ENCODE measurements at regions not wholly inside any gene's neighbourhood (a gene's known extent, or its start where the extent isn't known, plus 50 kb on each side); places are given as distances from the start of the nearest gene placed in this dataset.

- intact Hi-C loops (cut with DNase I; ENCODE audit: low total_unique reads): no loop called here
- no peak overlapping the region for H3K27ac ChIP-seq
Measured at GRCh38 chr13:47332149-47332548, 435.3 kb upstream of the HTR2A start.

GRCh38 chr13:47330031-47330430 is 433.2 kb upstream of the HTR2A start:
- H3K4me1 ChIP-seq: no peaks in the 10 kb centered on the region
- TF ChIP-seq CTCF (IDR thresholded peaks at IDR 0.05) (no peak), POLR2A (IDR thresholded peaks at IDR 0.05) (no peak)
- intact Hi-C loops (cut with DNase I; ENCODE audit: low total_unique reads): no loop called here
- no peak overlapping the region for H3K27ac ChIP-seq
- no peak overlapping the region for H3K4me3 ChIP-seq
- DNase-seq: no peak
- no peaks in the 10 kb centered on the region for H3K27me3 ChIP-seq
- H3K36me3 ChIP-seq: no peaks in the 10 kb centered on the region
- no peaks in the 10 kb centered on the region for H3K9me3 ChIP-seq

More at GRCh38 chr13:47332149-47332548, 435.3 kb upstream of the HTR2A start:
- Histone ChIP-seq H3K9me3 (no peaks in the 10 kb centered on the region), H3K4me3 (no peak overlapping the region), H3K27me3 (no peaks in the 10 kb centered on the region), H3K4me1 (no peaks in the 10 kb centered on the region), H3K36me3 (no peaks in the 10 kb centered on the region)
- TF ChIP-seq CTCF (IDR thresholded peaks at IDR 0.05) (no peak), POLR2A (IDR thresholded peaks at IDR 0.05) (no peak)
- no peak for DNase-seq

- no peak for DNase-seq
- no peak overlapping the region for H3K4me3 ChIP-seq
- H3K9me3 ChIP-seq: no peaks in the 10 kb centered on the region
- no peak overlapping the region for H3K27ac ChIP-seq
- H3K27me3 ChIP-seq: no peaks in the 10 kb centered on the region
- no peaks in the 10 kb centered on the region for H3K36me3 ChIP-seq
- TF ChIP-seq CTCF (IDR thresholded peaks at IDR 0.05): no peak
- no peak for TF ChIP-seq POLR2A (IDR thresholded peaks at IDR 0.05)
- intact Hi-C loops (cut with DNase I; ENCODE audit: low total_unique reads): no loop called here
- no peaks in the 10 kb centered on the region for H3K4me1 ChIP-seq
Measured at GRCh38 chr13:47327861-47328260, 431.0 kb upstream of the HTR2A start.

GRCh38 chr13:47326061-47326460 is 429.2 kb upstream of the HTR2A start:
- no peaks in the 10 kb centered on the region for H3K36me3 ChIP-seq
- TF ChIP-seq CTCF (IDR thresholded peaks at IDR 0.05) (no peak), POLR2A (IDR thresholded peaks at IDR 0.05) (no peak)
- intact Hi-C loops (cut with DNase I; ENCODE audit: low total_unique reads): no loop called here
- DNase-seq: no peak
- no peaks in the 10 kb centered on the region for H3K4me1 ChIP-seq
- H3K4me3 ChIP-seq: no peak overlapping the region
- no peaks in the 10 kb centered on the region for H3K27me3 ChIP-seq
- no peaks in the 10 kb centered on the region for H3K9me3 ChIP-seq
- H3K27ac ChIP-seq: no peak overlapping the region

- intact Hi-C loops (cut with DNase I; ENCODE audit: low total_unique reads): no loop called here
- Histone ChIP-seq H3K4me1 (no peaks in the 10 kb centered on the region), H3K9me3 (peaks cover 0 to 2% of the 10 kb centered on the region in 2 donors), H3K27ac (no peak overlapping the region), H3K27me3 (no peaks in the 10 kb centered on the region), H3K4me3 (no peak overlapping the region), H3K36me3 (no peaks in the 10 kb centered on the region)
- no peak for DNase-seq
- TF ChIP-seq POLR2A (IDR thresholded peaks at IDR 0.05): no peak
- no peak for TF ChIP-seq CTCF (IDR thresholded peaks at IDR 0.05)
Measured at GRCh38 chr13:47317356-47317755, 420.5 kb upstream of the HTR2A start.
